HepG2 (cell line): ENCODE measurements at regions not wholly inside any gene's neighbourhood (a gene's known extent, or its start where the extent isn't known, plus 50 kb on each side); places are given as distances from the start of the nearest gene placed in this dataset.

ENCODE experiments used
- ATAC-seq: fragments of 200-7000 bp; cut with Tn5 transposase; 3 replicates; pipeline ENCODE4 v1.9.1; 2020; ENCODE audit warnings: mild to moderate bottlenecking, moderate library complexity
- BruUV-seq: library from RNA; stranded (reverse); fragments of 400-500 nt; replicated peaks from 2 replicates; lab custom pipeline; 2021; lab: Mats Ljungman, UMichigan
- CTCF ChIA-PET: fragments of 300-600 bp; formaldehyde crosslinking; extraction: SDS; loops from one replicate; lab custom pipeline; 2021; ENCODE audit warnings: low total read pairs, inconsistent platforms, low intra/inter-chr PET ratio; lab: Yijun Ruan, JAX
- POLR2A ChIA-PET: fragments of 350-600 bp; sonication (Branson Sonifier 250); formaldehyde crosslinking; loops from one replicate; lab custom pipeline; 2020; ENCODE audit warnings: antibody characterized with exemption, inconsistent platforms; lab: Yijun Ruan, JAX
- DNase-seq: peaks from one replicate; pipeline ENCODE4 v3.0.0-alpha.2; 2015; ENCODE audit warnings: low spot score
- FAIRE-seq: peaks from 3 replicates; lab custom pipeline; 2011; peaks lifted over from hg19 to GRCh38; lab: Jason Lieb, UNC
- H2AFZ ChIP-seq: one replicate; pipeline ENCODE4 v1.6.1; 2011; ENCODE audit warnings: low read length, inconsistent platforms
- H3K27ac ChIP-seq: fragments of 300-600 bp; 3 replicates; pipeline ENCODE4 v1.8.0; 2011; ENCODE audit warnings: mixed run types, mild to moderate bottlenecking, mixed read lengths, low read length, inconsistent platforms; ENCODE audit not compliant: insufficient read depth; ENCODE audit errors: extremely low read length
- H3K27me3 ChIP-seq, 2 experiments: fragments of 200-600 bp in 1 of 2; 2 replicates in 1 of 2; 3 replicates in 1 of 2; pipeline versions ENCODE4 v1.6.0 to v1.8.0; 2011; ENCODE audit warnings: low read length in 2 of 2, mild to moderate bottlenecking in 2 of 2, moderate library complexity in 2 of 2, inconsistent platforms in 1 of 2; ENCODE audit not compliant: insufficient read depth in 2 of 2, control insufficient read depth in 1 of 2
- H3K36me3 ChIP-seq, 2 experiments: fragments of 200-600 bp in 1 of 2; replicated peaks in 1 of 2; 2 replicates in 1 of 2; 3 replicates in 1 of 2; pipeline versions ENCODE4 v1.5.1 to v1.8.0; 2011; ENCODE audit warnings: low read length in 2 of 2, inconsistent platforms in 1 of 2; ENCODE audit not compliant: insufficient read depth in 2 of 2, control insufficient read depth in 1 of 2
- H3K4me1 ChIP-seq: 2 replicates; pipeline ENCODE4 v1.5.1; 2012; ENCODE audit warnings: low read length, inconsistent platforms; ENCODE audit not compliant: insufficient read depth
- H3K4me2 ChIP-seq: 2 replicates; pipeline ENCODE4 v1.6.0; 2011; ENCODE audit warnings: low read depth, low read length, inconsistent platforms
- H3K4me3 ChIP-seq, 3 experiments: fragments of 200-600 bp in 1 of 3; sonication (generic), shearing (Covaris generic) in 1 of 3; replicated peaks in 1 of 3; 2 replicates each; pipeline ENCODE4 v1.5.1; 2011 to 2016; ENCODE audit warnings: low read length in 3 of 3, inconsistent platforms in 2 of 3, low read depth in 2 of 3, mild to moderate bottlenecking in 2 of 3, control low read depth in 1 of 3, mixed read lengths in 1 of 3; ENCODE audit not compliant: insufficient read depth in 1 of 3
- H3K79me2 ChIP-seq: one replicate; pipeline ENCODE4 v1.6.1; 2011; ENCODE audit warnings: low read length, inconsistent platforms; ENCODE audit not compliant: insufficient read depth
- H3K9ac ChIP-seq: 2 replicates; pipeline ENCODE4 v1.6.0; 2011; ENCODE audit warnings: mild to moderate bottlenecking, low read depth, low read length, inconsistent platforms; ENCODE audit not compliant: insufficient read depth
- H3K9me3 ChIP-seq: 2 replicates; pipeline ENCODE4 v1.5.1; 2012; ENCODE audit warnings: mild to moderate bottlenecking, low read length
- H4K20me1 ChIP-seq: 2 replicates; pipeline ENCODE4 v1.6.0; 2011; ENCODE audit warnings: inconsistent platforms, mild to moderate bottlenecking, low read length, moderate library complexity; ENCODE audit not compliant: insufficient read depth
- KMT2A ChIP-seq: sonication (generic); formaldehyde crosslinking; IDR thresholded peaks from 2 replicates; pipeline ENCODE4 v1.4.0; 2020; ENCODE audit warnings: missing genetic modification reagents
- NFATC3 ChIP-seq: sonication (generic); formaldehyde crosslinking; IDR thresholded peaks from 2 replicates; pipeline ENCODE4 v1.5.1; 2020; ENCODE audit warnings: mild to moderate bottlenecking, missing genetic modification reagents
- NR2F6 ChIP-seq, 2 experiments: IDR thresholded peaks; 2 replicates each; pipeline ENCODE4 v1.6.1; 2016; ENCODE audit warnings: antibody characterized with exemption in 1 of 2, mild to moderate bottlenecking in 1 of 2
- ZNF263 ChIP-seq: sonication (generic); formaldehyde crosslinking; IDR thresholded peaks from 2 replicates; pipeline ENCODE4 v1.4.0; 2020; ENCODE audit warnings: missing genetic modification reagents
- ZNF775 ChIP-seq: sonication (generic); formaldehyde crosslinking; IDR thresholded peaks from 2 replicates; pipeline ENCODE4 v1.4.0; 2020; ENCODE audit warnings: missing genetic modification reagents, mild to moderate bottlenecking, moderate library complexity, borderline replicate concordance
- ZNF790 ChIP-seq: sonication (generic); formaldehyde crosslinking; IDR thresholded peaks from 2 replicates; pipeline ENCODE4 v1.8.0; 2022; ENCODE audit warnings: missing genetic modification reagents, mild to moderate bottlenecking, borderline replicate concordance
- ZSCAN30 ChIP-seq: sonication (generic); formaldehyde crosslinking; IDR thresholded peaks from 2 replicates; pipeline ENCODE4 v1.5.0; 2020; ENCODE audit warnings: mild to moderate bottlenecking, missing genetic modification reagents
- WGBS: methylation state at CpG from one replicate; pipeline ENCODE4 v1.1.6; 2017; ENCODE audit warnings: low lambda C conversion rate; 5-methylcytosine and 5-hydroxymethylcytosine counted together
- in situ Hi-C: cut with HindIII; loops from 2 replicates; pipeline ENCODE4 v1.10.0; 2017; ENCODE audit warnings: low pct_unique_long_range_greater_than_20kb; ENCODE audit not compliant: extremely low pct_ligation_motif_present
- intact Hi-C: fragments of 100-400 bp; cut with micrococcal nuclease; formaldehyde crosslinking; loops from one replicate; pipeline ENCODE4 v1.10.0; 2022; ENCODE audit not compliant: unreplicated experiment
- TF ChIP-seq, protein P1 (sequence below): sonication (generic); formaldehyde crosslinking; conservative IDR thresholded peaks from 2 replicates; pipeline ENCODE4 v1.8.0; 2022; ENCODE audit warnings: mild to moderate bottlenecking, moderate library complexity, missing genetic modification reagents
- TF ChIP-seq, protein P2 (sequence below): sonication (generic); formaldehyde crosslinking; IDR thresholded peaks from 2 replicates; pipeline ENCODE4 v1.4.0; 2020; ENCODE audit warnings: mild to moderate bottlenecking, missing genetic modification reagents

DNA sequence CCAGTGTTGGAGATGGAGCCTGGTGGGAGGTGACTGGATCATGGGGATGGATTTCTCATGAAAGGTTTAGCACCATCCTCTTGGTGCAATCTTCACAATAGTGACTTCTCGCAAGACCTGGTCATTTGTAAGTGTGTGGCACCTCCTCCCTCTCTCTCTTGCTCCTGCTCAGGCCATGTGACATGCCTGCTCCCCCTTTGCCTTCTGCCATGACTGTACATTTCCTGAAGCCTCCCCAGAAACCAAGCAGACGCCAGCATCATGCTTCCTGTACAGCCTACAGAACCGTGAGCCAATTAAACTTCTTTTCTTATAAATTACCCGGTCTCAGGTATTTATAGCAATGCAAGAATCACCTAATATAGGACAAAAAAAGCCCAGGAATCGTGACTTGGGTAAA lies 171.0 kb upstream of the FOXN3 start:
- 96% methylated on average over 5 of the region's 5 CpGs for WGBS
- POLR2A ChIA-PET: no interaction called here
- no peak overlapping the region for H3K9ac ChIP-seq
- ATAC-seq (no peak), FAIRE-seq (no peak), DNase-seq (no peak)
- H3K4me1 ChIP-seq: peaks cover 59% of the 10 kb centered on the region
- H3K27ac ChIP-seq: peak overlapping the region; percentile 52
- H3K79me2 ChIP-seq: peaks cover 28% of the 10 kb centered on the region
- no peaks in the 10 kb centered on the region for H3K9me3 ChIP-seq
- BruUV-seq: no TSS peak
- H3K36me3 ChIP-seq: no peaks in the 10 kb centered on the region; a peak in 2 of 5 replicates
- H3K4me3 ChIP-seq: no peak overlapping the region
- no peak overlapping the region for H3K4me2 ChIP-seq
- intact Hi-C loops (loop anchor here (5.0 kb wide), 1 partner anchor 46 kb away; no protein-coding TSS in a partner anchor), in situ Hi-C loops (no loop called here)
- no peak overlapping the region for H2AFZ ChIP-seq
- TF ChIP-seq NR2F6 (IDR thresholded peaks at IDR 0.05): no peak
- no peak for TF ChIP-seq NR2F6 (CRISPR knock-in tag; IDR thresholded peaks at IDR 0.05)
- TF ChIP-seq, protein P1, sequence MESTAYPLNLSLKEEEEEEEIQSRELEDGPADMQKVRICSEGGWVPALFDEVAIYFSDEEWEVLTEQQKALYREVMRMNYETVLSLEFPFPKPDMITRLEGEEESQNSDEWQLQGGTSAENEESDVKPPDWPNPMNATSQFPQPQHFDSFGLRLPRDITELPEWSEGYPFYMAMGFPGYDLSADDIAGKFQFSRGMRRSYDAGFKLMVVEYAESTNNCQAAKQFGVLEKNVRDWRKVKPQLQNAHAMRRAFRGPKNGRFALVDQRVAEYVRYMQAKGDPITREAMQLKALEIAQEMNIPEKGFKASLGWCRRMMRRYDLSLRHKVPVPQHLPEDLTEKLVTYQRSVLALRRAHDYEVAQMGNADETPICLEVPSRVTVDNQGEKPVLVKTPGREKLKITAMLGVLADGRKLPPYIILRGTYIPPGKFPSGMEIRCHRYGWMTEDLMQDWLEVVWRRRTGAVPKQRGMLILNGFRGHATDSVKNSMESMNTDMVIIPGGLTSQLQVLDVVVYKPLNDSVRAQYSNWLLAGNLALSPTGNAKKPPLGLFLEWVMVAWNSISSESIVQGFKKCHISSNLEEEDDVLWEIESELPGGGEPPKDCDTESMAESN (CRISPR knock-in tag): 0 out of 2 replicates have a peak, but pooled peaks have one; percentile 2
- CTCF ChIA-PET: no interaction called here
- H4K20me1 ChIP-seq: no peaks in the 10 kb centered on the region
- no peaks in the 10 kb centered on the region for H3K27me3 ChIP-seq

DNA sequence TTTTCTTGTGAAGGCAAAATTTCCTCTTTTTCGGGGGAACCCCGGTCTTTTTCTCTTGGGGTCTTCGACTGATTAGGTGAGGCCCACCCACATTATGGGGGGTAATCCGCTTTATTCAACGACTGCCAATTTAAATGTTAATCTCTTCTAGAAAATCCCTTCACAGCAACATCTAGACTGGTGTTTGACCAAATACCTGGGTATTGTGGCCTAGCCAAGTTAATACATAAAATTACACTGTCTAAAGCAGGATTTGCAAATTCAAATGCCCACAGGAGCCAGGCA lies 170.0 kb upstream of the FOXN3 start:
- Histone ChIP-seq H3K4me1 (peaks cover 51% of the 10 kb centered on the region), H2AFZ (no peak overlapping the region), H3K27me3 (no peaks in the 10 kb centered on the region), H3K79me2 (peaks cover 28% of the 10 kb centered on the region), H3K9me3 (no peaks in the 10 kb centered on the region), H3K36me3 (no peaks in the 10 kb centered on the region; a peak in 2 of 5 replicates), H3K4me2 (no peak overlapping the region), H3K27ac (no peak overlapping the region), H3K4me3 (no peak overlapping the region), H4K20me1 (no peaks in the 10 kb centered on the region), H3K9ac (no peak overlapping the region)
- ChIA-PET POLR2A (no interaction called here), CTCF (no interaction called here)
- BruUV-seq: no TSS peak
- DNase-seq: no peak
- ATAC-seq: no peak
- intact Hi-C loops: loop anchor here (5.0 kb wide), 1 partner anchor 45 kb away; no protein-coding TSS in a partner anchor
- in situ Hi-C loops: no loop called here
- no peak for FAIRE-seq
- over 99% methylated on average over 5 of the region's 5 CpGs for WGBS
- TF ChIP-seq KMT2A (no peak), ZNF263 (CRISPR knock-in tag) (no peak), NFATC3 (CRISPR knock-in tag) (no peak), ZSCAN30 (no peak), ZNF790 (CRISPR knock-in tag) (no peak), ZNF775 (CRISPR knock-in tag) (no peak)
- TF ChIP-seq, protein P2, sequence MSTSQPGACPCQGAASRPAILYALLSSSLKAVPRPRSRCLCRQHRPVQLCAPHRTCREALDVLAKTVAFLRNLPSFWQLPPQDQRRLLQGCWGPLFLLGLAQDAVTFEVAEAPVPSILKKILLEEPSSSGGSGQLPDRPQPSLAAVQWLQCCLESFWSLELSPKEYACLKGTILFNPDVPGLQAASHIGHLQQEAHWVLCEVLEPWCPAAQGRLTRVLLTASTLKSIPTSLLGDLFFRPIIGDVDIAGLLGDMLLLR: no peak
